B cell (primary cell): ENCODE measurements at regions not wholly inside any gene's neighbourhood (a gene's known extent, or its start where the extent isn't known, plus 50 kb on each side); places are given as distances from the start of the nearest gene placed in this dataset.

ENCODE experiments used
- ATAC-seq: fragments of 200-7000 bp; cut with Tn5 transposase; one replicate; pipeline ENCODE4 v1.10.0; 2021; ENCODE audit warnings: low read depth, mild to moderate bottlenecking, moderate number of reproducible peaks, moderate library complexity
- CTCF ChIA-PET: fragments of 350-600 bp; sonication (Branson Sonifier 250); formaldehyde crosslinking; loops from one replicate; lab custom pipeline; 2021; ENCODE audit warnings: antibody characterized with exemption, inconsistent platforms; lab: Charles Lee
- POLR2A ChIA-PET: fragments of 350-600 bp; sonication (Branson Sonifier 250); formaldehyde crosslinking; loops from one replicate; lab custom pipeline; 2021; ENCODE audit warnings: antibody characterized with exemption; lab: Charles Lee
- DNase-seq: peaks from one replicate; pipeline ENCODE4 v3.0.0; 2013
- H2AFZ ChIP-seq: 2 replicates; pipeline ENCODE4 v1.6.1; 2012; ENCODE audit warnings: mild to moderate bottlenecking, low read depth, low read length; ENCODE audit not compliant: insufficient read depth, poor library complexity, severe bottlenecking
- H3K27ac ChIP-seq, 2 donors: 1 replicate in 1 of 2; 2 replicates in 1 of 2; pipeline ENCODE4 v1.5.1; 2012 to 2013; ENCODE audit warnings: low read length in 2 of 2, mild to moderate bottlenecking in 2 of 2, moderate library complexity in 1 of 2
- H3K27me3 ChIP-seq, 4 experiments: fragments of 200-600 bp in 1 of 4; sonication (generic) in 1 of 4; replicated peaks in 1 of 4; 1 replicate in 2 of 4; 2 replicates in 2 of 4; pipeline versions ENCODE4 v1.6.1 to v1.7.0; 2013 to 2016; ENCODE audit warnings: low read length in 3 of 4, mild to moderate bottlenecking in 2 of 4, mixed read lengths in 1 of 4, moderate library complexity in 1 of 4; ENCODE audit not compliant: insufficient read depth in 4 of 4, control insufficient read depth in 3 of 4; ENCODE audit errors: control extremely low read depth in 1 of 4
- H3K36me3 ChIP-seq, 2 experiments: replicated peaks in 1 of 2; 1 replicate in 1 of 2; 2 replicates in 1 of 2; pipeline versions ENCODE4 v1.6.1 to v1.7.1; 2013; ENCODE audit warnings: low read length in 1 of 2; ENCODE audit not compliant: insufficient read depth in 2 of 2, control insufficient read depth in 1 of 2; ENCODE audit errors: control extremely low read depth in 1 of 2, extremely low read depth in 1 of 2
- H3K4me1 ChIP-seq, 2 donors: fragments of 200-600 bp in 1 of 2; sonication (generic) in 1 of 2; 1 replicate in 1 of 2; 2 replicates in 1 of 2; pipeline versions ENCODE4 v1.5.1 to v1.6.1; 2013 to 2017; ENCODE audit warnings: low read length in 2 of 2; ENCODE audit not compliant: control insufficient read depth in 2 of 2, insufficient read depth in 2 of 2
- H3K4me2 ChIP-seq: replicated peaks from 2 replicates; pipeline ENCODE3; 2012; ENCODE audit warnings: mild to moderate bottlenecking, low read depth, low read length; ENCODE audit not compliant: poor library complexity, severe bottlenecking
- H3K4me3 ChIP-seq, 5 experiments: fragments of 200-600 bp in 1 of 5; sonication (generic) in 1 of 5; 1 replicate in 3 of 5; 2 replicates in 2 of 5; pipeline versions ENCODE4 v1.5.1 to v1.7.0; 2011 to 2016; ENCODE audit warnings: low read length in 4 of 5, mild to moderate bottlenecking in 4 of 5, low read depth in 2 of 5, control low read depth in 1 of 5, moderate library complexity in 1 of 5; ENCODE audit not compliant: insufficient read depth in 1 of 5; ENCODE audit errors: control extremely low read depth in 1 of 5, extremely low read depth in 1 of 5
- H3K79me2 ChIP-seq: fragments of 200-600 bp; sonication (generic); one replicate; pipeline ENCODE4 v1.6.0; 2016; ENCODE audit warnings: low read length; ENCODE audit not compliant: control insufficient read depth, insufficient read depth
- H3K9ac ChIP-seq: fragments of 200-600 bp; sonication (generic); 2 replicates; pipeline ENCODE4 v1.6.1; 2017; ENCODE audit warnings: mild to moderate bottlenecking, low read length, moderate library complexity
- H3K9me3 ChIP-seq, 3 donors: one replicate each; pipeline versions ENCODE4 v1.6.1 to v1.7.1; 2013; ENCODE audit warnings: low read length in 2 of 3; ENCODE audit not compliant: control insufficient read depth in 2 of 3, insufficient read depth in 1 of 3; ENCODE audit errors: control extremely low read depth in 1 of 3
- H4K20me1 ChIP-seq: 2 replicates; pipeline ENCODE4 v1.6.0; 2012; ENCODE audit warnings: mild to moderate bottlenecking, low read length; ENCODE audit not compliant: insufficient read depth, control insufficient read depth, poor library complexity, severe bottlenecking
- H3K27ac Mint-ChIP-seq: one replicate; pipeline ENCODE4 v1.8.0; 2021; ENCODE audit warnings: mixed read lengths
- H3K27me3 Mint-ChIP-seq: one replicate; pipeline ENCODE4 v1.8.0; 2021; ENCODE audit warnings: mixed read lengths
- H3K4me1 Mint-ChIP-seq: one replicate; pipeline ENCODE4 v1.8.0; 2021; ENCODE audit warnings: mixed read lengths
- H3K4me3 Mint-ChIP-seq: one replicate; pipeline ENCODE4 v1.8.0; 2021; ENCODE audit warnings: mixed read lengths
- H3K9me3 Mint-ChIP-seq: one replicate; pipeline ENCODE4 v1.8.0; 2022; ENCODE audit warnings: mixed read lengths; ENCODE audit not compliant: insufficient read depth
- EZH2 ChIP-seq: IDR thresholded peaks from 2 replicates; pipeline ENCODE4 v1.6.1; 2012; ENCODE audit warnings: borderline replicate concordance, low read depth, mild to moderate bottlenecking, moderate library complexity, low read length; ENCODE audit not compliant: insufficient read depth, poor library complexity, severe bottlenecking
- WGBS: methylation state at CpG from one replicate; pipeline ENCODE4 v1.1.5; 2013; ENCODE audit warnings: missing lambda C conversion rate; ENCODE audit not compliant: insufficient coverage; 5-methylcytosine and 5-hydroxymethylcytosine counted together
- intact Hi-C: fragments of 100-400 bp; cut with micrococcal nuclease; formaldehyde crosslinking; loops from one replicate; pipeline ENCODE4 v1.10.0; 2022
- TF ChIP-seq, protein P1 (sequence below): fragments of 200-600 bp; IDR thresholded peaks from one replicate; pipeline ENCODE4 v1.8.0; 2022; ENCODE audit warnings: antibody characterized with exemption, mild to moderate bottlenecking

DNA sequence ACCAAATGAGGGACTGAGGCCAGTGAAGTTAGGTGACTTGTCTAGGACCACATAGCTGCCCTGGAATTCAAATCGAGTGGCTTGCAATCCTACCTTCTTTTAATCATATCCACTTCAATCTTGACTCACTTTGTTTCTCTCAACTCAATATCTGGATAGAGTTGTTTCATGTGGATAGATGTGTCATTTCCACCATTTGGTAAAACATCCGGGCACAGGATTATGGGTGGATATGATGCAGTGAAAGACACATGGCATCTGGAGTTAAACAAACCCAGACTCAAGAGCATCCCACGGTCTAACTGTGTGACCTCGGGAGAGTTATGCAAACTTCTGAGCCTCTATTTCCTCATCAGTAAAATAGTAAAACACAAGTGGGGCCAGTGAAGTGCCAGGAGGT lies 103.6 kb upstream of the CNKSR3 start:
- Histone ChIP-seq H2AFZ (no peak overlapping the region), H3K79me2 (no peaks in the 10 kb centered on the region), H3K9me3 (no peaks in the 10 kb centered on the region), H3K36me3 (no peaks in the 10 kb centered on the region), H3K4me2 (no peak overlapping the region), H3K27ac (no peak overlapping the region), H3K9ac (no peak overlapping the region), H3K4me1 (no peaks in the 10 kb centered on the region), H3K27me3 (no peaks in the 10 kb centered on the region), H4K20me1 (no peaks in the 10 kb centered on the region), H3K4me3 (no peak overlapping the region)
- ChIA-PET CTCF (no interaction called here), POLR2A (no interaction called here)
- WGBS = 56% methylated on average over 2 of the region's 4 CpGs
- H3K27me3 Mint-ChIP-seq = peaks cover 6% of the 10 kb centered on the region
- DNase-seq (no peak), ATAC-seq (no peak)
- no peaks in the 10 kb centered on the region for H3K9me3 Mint-ChIP-seq
- no peak for TF ChIP-seq EZH2
- TF ChIP-seq, protein P1, sequence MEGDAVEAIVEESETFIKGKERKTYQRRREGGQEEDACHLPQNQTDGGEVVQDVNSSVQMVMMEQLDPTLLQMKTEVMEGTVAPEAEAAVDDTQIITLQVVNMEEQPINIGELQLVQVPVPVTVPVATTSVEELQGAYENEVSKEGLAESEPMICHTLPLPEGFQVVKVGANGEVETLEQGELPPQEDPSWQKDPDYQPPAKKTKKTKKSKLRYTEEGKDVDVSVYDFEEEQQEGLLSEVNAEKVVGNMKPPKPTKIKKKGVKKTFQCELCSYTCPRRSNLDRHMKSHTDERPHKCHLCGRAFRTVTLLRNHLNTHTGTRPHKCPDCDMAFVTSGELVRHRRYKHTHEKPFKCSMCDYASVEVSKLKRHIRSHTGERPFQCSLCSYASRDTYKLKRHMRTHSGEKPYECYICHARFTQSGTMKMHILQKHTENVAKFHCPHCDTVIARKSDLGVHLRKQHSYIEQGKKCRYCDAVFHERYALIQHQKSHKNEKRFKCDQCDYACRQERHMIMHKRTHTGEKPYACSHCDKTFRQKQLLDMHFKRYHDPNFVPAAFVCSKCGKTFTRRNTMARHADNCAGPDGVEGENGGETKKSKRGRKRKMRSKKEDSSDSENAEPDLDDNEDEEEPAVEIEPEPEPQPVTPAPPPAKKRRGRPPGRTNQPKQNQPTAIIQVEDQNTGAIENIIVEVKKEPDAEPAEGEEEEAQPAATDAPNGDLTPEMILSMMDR = no peak
- H3K4me3 Mint-ChIP-seq = no peak overlapping the region
- no peaks in the 10 kb centered on the region for H3K4me1 Mint-ChIP-seq
- no peak overlapping the region for H3K27ac Mint-ChIP-seq
- intact Hi-C loops = no loop called here

DNA sequence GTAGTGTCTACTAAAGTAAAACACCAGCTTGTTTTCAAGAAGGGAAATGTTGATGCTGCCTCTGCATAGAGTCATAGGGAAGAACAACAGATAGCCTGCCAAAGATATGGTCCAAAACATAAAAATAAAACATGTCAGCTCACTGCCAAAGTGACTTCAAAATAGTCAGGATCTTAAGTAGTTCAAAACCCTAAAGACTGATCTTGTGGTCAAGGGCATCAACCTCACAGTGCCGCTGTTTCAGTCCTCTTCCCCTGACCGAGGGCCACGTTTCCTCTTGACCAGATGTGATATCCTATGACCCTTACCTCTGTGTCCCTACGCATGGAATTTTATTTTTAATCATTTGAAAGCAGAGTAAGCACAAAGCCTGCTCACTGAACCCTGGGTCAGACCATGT lies 104.2 kb upstream of the CNKSR3 start:
- no peak overlapping the region for H3K27ac ChIP-seq
- H3K27me3 Mint-ChIP-seq = peaks cover 6% of the 10 kb centered on the region
- H4K20me1 ChIP-seq = no peaks in the 10 kb centered on the region
- H3K4me3 ChIP-seq = no peak overlapping the region
- intact Hi-C loops = no loop called here
- ATAC-seq = no peak
- H3K4me2 ChIP-seq = no peak overlapping the region
- H3K9ac ChIP-seq = no peak overlapping the region
- no peak overlapping the region for H3K27ac Mint-ChIP-seq
- H2AFZ ChIP-seq = no peak overlapping the region
- H3K36me3 ChIP-seq = no peaks in the 10 kb centered on the region
- no peaks in the 10 kb centered on the region for H3K4me1 Mint-ChIP-seq
- WGBS = 84% methylated on average over 3 of the region's 4 CpGs
- H3K9me3 ChIP-seq = no peaks in the 10 kb centered on the region
- DNase-seq = no peak
- TF ChIP-seq, protein P1 = no peak
- no peaks in the 10 kb centered on the region for H3K79me2 ChIP-seq
- no peaks in the 10 kb centered on the region for H3K4me1 ChIP-seq
- ChIA-PET POLR2A (no interaction called here), CTCF (no interaction called here)
- no peak overlapping the region for H3K4me3 Mint-ChIP-seq
- no peaks in the 10 kb centered on the region for H3K9me3 Mint-ChIP-seq
- H3K27me3 ChIP-seq = no peaks in the 10 kb centered on the region
